ENCODE measurements at regions not wholly inside any gene's neighbourhood (a gene's known extent, or its start where the extent isn't known, plus 50 kb on each side); places are given as distances from the start of the nearest gene placed in this dataset.

- TF ChIP-seq CTCF (IDR thresholded peaks at IDR 0.05; ENCODE audit: low read depth, low read length) (no peak), EZH2phosphoT487 (IDR thresholded peaks at IDR 0.05; ENCODE audit: low read depth) (no peak)
Observed at GRCh38 chr1:58123051-58123450, 423.5 kb downstream of the OMA1 start.
